ENCODE measurements at regions not wholly inside any gene's neighbourhood (a gene's known extent, or its start where the extent isn't known, plus 50 kb on each side); places are given as distances from the start of the nearest gene placed in this dataset.
"Not testable (repeated sequence)": the region's sequence is repeated elsewhere in the genome, so short reads cannot be mapped to it uniquely, and the experiment has no call there.

DNA sequence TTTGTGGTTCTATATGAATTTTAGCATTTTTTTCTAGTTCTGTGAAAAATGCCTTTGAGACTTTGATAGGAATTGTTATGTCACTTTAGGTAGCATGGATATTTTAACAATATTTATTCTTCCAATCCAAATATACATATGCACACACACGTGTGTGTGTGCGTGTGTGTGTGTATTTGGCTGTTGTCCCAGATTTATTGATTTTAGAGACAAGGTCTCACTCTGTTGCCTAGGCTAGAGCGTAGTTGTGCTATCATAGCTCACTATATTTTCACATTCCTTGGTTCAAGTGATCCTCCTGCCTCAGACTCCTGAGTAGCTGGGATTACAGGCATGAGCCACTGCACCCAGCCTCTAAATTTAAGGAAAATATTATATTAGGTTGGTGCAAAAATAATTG is 162.5 kb upstream of the TRIM24 start:
- CTCF ChIA-PET = no interaction called here
- no peak for DNase-seq
- no peaks in the 10 kb centered on the region for H3K9me3 Mint-ChIP-seq
- H3K27me3 Mint-ChIP-seq = peaks cover 6% of the 10 kb centered on the region
- no peaks in the 10 kb centered on the region for H3K36me3 Mint-ChIP-seq
- H3K4me1 Mint-ChIP-seq = no peaks in the 10 kb centered on the region
- no peak overlapping the region for H3K4me3 Mint-ChIP-seq
- no peak overlapping the region for H3K27ac Mint-ChIP-seq

DNA sequence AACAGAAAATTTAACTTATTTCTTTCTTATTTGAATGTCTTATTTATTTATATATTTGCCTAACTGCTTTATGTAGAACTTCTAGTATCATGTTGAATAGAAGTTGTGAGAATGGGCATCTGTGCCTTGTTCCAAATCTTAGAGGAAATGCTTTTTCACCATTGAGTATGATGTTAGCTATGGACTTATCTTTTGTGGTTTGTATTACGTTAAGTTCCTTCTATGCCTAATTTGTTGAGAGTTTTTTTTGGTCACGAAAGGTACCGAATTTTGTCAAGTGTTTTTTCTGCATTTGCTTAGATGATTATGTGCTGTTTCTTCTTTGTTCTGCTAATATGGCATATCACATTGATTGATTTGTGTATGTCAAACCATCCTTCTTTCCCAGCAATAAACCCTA is 161.0 kb upstream of the TRIM24 start:
- CTCF ChIA-PET = no interaction called here
- Mint-ChIP-seq H3K36me3 (no peaks in the 10 kb centered on the region), H3K27ac (no peak overlapping the region), H3K4me3 (no peak overlapping the region), H3K4me1 (no peaks in the 10 kb centered on the region), H3K27me3 (peaks cover 6% of the 10 kb centered on the region), H3K9me3 (no peaks in the 10 kb centered on the region)
- DNase-seq = no peak

DNA sequence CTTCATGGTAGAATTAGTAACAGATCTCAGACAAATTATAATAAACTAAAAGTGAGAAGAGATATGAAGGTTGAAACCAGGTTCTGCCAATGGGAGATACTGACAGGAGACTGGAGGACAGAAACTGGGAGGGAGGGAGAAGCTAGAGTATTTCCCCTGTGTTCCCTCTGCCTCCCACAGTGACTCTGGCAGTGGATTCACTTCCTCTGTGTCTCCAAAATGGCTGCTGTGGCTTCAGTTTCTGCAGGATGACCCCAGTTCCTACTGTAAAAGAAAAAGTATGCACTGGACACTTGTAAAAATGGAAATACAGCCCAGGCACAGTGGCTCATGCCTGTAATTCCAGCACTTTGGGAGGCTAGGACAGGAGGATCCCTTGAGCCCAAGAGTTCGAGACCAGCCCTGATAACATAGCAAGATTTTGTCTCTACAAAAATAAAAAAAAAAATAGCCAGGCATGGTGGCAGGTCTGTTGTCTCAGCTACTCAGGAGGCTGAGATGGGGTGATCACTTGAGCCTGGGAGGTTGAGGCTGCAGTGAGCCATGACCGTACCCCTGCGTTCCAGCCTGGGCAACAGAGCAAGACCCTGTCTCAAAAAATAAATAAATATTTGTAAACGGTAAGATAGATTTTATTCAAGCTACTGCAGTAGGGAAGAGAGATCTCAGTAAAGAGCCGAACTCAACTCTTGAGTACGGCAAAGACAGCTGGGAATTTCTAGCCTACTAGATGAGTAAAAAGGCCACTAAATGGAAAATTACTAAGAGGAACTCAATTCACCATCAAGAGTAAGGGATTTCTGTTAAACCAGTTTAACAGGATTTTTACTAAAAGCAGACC is 156.6 kb upstream of the TRIM24 start:
- Mint-ChIP-seq H3K4me1 (no peaks in the 10 kb centered on the region), H3K9me3 (no peaks in the 10 kb centered on the region), H3K27ac (no peak overlapping the region), H3K36me3 (no peaks in the 10 kb centered on the region), H3K4me3 (no peak overlapping the region), H3K27me3 (peaks cover 6% of the 10 kb centered on the region)
- no peak for DNase-seq
- CTCF ChIA-PET = no interaction called here

DNA sequence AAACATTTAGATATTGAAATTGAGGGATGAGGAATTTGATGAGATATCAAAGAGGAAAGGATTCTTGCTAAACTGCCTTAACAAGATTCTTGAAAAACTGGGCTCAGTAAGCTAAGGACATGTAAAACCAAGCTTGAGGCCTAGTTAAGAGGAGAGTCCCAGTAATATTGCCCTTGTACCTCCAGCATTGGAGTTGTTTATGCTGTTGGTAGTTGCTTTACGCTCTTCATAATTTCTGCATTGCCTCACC is 156.1 kb upstream of the TRIM24 start:
- H3K27me3 Mint-ChIP-seq = peaks cover 6% of the 10 kb centered on the region
- no peak overlapping the region for H3K4me3 Mint-ChIP-seq
- H3K36me3 Mint-ChIP-seq = no peaks in the 10 kb centered on the region
- H3K27ac Mint-ChIP-seq = no peak overlapping the region
- no peak for DNase-seq
- H3K4me1 Mint-ChIP-seq = no peaks in the 10 kb centered on the region
- no peaks in the 10 kb centered on the region for H3K9me3 Mint-ChIP-seq
- CTCF ChIA-PET = no interaction called here

DNA sequence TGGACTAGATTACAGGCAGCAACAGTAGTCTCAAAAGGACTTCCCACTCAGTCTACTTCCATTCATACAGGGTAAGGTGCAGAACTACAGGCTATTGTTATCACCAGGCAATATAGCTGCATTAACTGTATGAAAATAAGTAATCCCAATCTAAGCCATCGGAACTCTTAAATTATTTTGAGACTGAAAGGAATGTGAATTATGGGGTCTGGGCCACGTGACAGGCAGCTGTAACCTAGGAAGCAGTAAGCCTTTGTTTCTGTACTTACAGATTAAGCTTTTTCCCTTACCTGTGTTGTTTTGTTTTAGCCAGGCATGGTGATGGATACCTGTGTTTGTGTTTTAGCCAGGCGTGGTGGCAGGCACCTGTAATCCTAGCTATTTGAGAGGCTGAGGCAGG is 152.4 kb upstream of the TRIM24 start:
- no peaks in the 10 kb centered on the region for H3K9me3 Mint-ChIP-seq
- no peaks in the 10 kb centered on the region for H3K4me1 Mint-ChIP-seq
- CTCF ChIA-PET = no interaction called here
- H3K4me3 Mint-ChIP-seq = no peak overlapping the region
- H3K36me3 Mint-ChIP-seq = no peaks in the 10 kb centered on the region
- no peaks in the 10 kb centered on the region for H3K27me3 Mint-ChIP-seq
- no peak overlapping the region for H3K27ac Mint-ChIP-seq
- DNase-seq = no peak

DNA sequence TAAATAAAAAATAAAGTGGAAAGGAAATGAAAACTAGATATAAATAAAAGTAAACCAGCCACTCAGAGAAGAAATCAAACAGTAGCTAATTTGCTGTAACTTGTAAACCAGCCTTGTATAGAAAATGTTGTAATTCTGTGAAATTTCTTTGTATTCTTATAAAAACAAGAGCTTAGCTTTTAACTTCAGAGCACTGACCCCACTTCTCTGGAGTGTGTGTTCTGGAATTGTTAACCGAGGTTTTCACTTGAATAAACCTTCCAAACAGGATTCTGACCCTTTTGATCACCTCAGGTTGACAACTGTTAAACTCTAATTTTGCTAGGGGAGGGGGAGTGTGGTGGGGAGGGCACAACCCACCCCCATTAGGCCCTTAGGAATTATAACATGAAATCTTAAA is 151.9 kb upstream of the TRIM24 start:
- no peak overlapping the region for H3K4me3 Mint-ChIP-seq
- no peaks in the 10 kb centered on the region for H3K27me3 Mint-ChIP-seq
- no peaks in the 10 kb centered on the region for H3K36me3 Mint-ChIP-seq
- no peak for DNase-seq
- no peaks in the 10 kb centered on the region for H3K9me3 Mint-ChIP-seq
- CTCF ChIA-PET = no interaction called here
- H3K27ac Mint-ChIP-seq = no peak overlapping the region
- no peaks in the 10 kb centered on the region for H3K4me1 Mint-ChIP-seq

DNA sequence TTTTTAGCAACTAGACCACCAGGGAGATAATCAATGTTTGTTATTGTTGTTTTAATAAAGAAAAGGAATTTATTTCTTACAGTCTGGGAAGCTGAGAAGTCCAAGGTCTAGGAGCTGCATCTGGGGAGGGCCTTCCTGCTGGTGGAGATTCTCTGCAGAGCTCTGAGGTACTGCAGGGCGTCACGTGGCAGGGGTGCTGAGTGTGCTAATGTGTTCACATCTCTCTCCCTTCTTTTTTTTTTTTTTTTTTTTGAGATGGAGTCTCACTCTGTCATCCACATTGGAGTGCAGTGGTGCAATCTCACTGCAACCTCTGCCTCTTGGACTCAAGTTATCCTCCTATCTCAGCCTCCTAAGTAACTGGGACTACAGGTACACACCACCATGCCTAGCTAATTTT is 150.9 kb upstream of the TRIM24 start:
- no peaks in the 10 kb centered on the region for H3K36me3 Mint-ChIP-seq
- CTCF ChIA-PET = no interaction called here
- no peak for DNase-seq
- no peaks in the 10 kb centered on the region for H3K4me1 Mint-ChIP-seq
- no peak overlapping the region for H3K27ac Mint-ChIP-seq
- no peaks in the 10 kb centered on the region for H3K27me3 Mint-ChIP-seq
- H3K4me3 Mint-ChIP-seq = no peak overlapping the region
- H3K9me3 Mint-ChIP-seq = no peaks in the 10 kb centered on the region

DNA sequence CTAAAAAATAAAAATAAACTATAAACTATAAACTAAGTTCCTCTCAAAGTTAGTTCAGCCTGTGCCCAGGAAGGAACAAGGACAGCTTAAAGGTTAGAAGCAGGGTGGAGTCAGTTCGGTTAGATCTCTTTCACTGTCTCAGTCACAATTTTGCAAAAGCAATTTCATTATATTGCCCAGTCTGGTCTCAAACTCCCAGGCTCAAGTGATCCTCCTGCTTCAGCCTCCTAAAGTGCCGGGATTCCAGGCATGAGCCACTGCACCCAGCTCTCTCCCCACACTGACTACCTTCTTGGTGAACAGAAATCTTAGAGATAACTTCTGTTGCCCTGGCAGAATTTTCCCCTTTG is 146.3 kb upstream of the TRIM24 start:
- no peaks in the 10 kb centered on the region for H3K36me3 Mint-ChIP-seq
- no peak overlapping the region for H3K4me3 Mint-ChIP-seq
- H3K27ac Mint-ChIP-seq = no peak overlapping the region
- DNase-seq = no peak
- H3K9me3 Mint-ChIP-seq = no peaks in the 10 kb centered on the region
- H3K27me3 Mint-ChIP-seq = no peaks in the 10 kb centered on the region
- CTCF ChIA-PET = no interaction called here
- no peaks in the 10 kb centered on the region for H3K4me1 Mint-ChIP-seq

DNA sequence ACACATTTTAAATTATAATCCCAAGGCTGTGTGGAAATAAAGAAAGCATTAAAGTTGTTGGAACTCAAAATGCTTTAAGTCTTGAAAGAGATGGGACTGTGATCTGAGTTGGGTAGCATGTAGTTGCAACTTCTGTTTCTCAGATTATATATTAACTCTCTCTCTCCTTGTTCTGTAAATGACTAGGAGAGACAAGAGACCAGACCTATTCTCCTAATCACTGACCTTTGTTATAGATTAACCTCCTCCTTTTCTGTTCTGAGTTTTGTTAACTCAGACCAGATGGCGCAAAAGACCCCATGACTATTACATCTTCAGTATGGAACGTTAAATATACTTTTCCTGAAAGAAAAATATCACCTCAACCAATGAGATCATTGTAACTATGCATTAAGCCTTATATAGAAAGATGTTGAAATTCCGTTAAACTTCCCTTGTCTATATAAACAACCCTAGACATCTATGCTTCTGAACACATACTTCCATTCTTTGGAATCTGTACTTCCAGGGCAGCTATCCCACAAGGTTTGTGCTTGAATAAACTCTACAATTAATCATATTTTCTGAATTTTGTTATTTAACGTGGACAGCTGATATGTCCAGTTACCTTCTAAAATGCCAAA is 143.5 kb upstream of the TRIM24 start:
- no peak for DNase-seq
- CTCF ChIA-PET = no interaction called here
- Mint-ChIP-seq H3K27ac (no peak overlapping the region), H3K27me3 (no peaks in the 10 kb centered on the region), H3K4me1 (no peaks in the 10 kb centered on the region), H3K36me3 (no peaks in the 10 kb centered on the region), H3K4me3 (no peak overlapping the region), H3K9me3 (no peaks in the 10 kb centered on the region)

DNA sequence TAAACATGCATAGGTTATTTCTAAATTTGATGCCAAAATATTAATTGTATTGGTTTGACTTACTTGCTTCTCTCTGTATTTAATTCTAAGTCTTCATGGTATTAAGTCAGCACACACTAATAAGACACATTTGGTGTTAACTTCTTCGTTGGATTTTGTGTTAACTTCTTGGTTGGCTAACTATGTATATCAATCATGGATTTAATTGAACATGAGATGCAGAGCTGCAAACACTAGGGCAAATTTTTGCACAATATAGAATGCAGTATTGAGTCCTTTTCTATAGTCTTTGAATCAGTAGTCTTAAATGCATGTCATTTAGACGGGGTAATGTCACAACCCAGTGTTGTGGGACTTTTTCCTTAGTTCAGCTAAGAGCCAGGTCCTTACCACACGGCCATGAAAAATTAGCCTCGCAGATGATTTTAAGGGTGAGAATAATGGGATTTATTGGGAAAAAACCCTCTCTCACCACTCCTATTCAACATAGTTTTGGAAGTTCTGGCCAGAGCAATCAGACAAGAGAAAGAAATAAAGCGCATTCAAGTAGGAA is 142.9 kb upstream of the TRIM24 start:
- Mint-ChIP-seq H3K4me1 (no peaks in the 10 kb centered on the region), H3K9me3 (no peaks in the 10 kb centered on the region), H3K27me3 (no peaks in the 10 kb centered on the region), H3K4me3 (no peak overlapping the region), H3K27ac (no peak overlapping the region), H3K36me3 (no peaks in the 10 kb centered on the region)
- DNase-seq = no peak
- CTCF ChIA-PET = no interaction called here

DNA sequence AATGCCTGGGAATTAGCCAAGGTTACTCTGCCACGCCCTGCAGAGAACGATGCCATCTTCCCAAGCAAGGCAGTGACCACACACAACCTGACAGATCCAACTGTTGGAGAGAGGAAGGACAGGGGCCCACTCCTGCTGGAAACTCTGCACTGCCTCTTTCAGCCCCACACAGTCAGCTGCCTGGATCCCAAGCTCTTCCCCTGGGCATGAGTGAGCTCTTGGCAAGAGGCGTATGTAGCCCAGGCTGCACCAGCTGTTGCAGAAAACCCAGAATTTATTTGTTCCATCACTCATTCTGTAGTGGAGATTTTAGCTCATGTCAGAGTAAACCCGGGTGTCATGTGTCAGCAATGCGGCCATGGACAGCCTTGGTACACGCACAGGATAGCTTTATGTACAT is 135.1 kb upstream of the TRIM24 start:
- no peaks in the 10 kb centered on the region for H3K27me3 Mint-ChIP-seq
- H3K4me1 Mint-ChIP-seq = no peaks in the 10 kb centered on the region
- peaks cover 9% of the 10 kb centered on the region for H3K9me3 Mint-ChIP-seq
- CTCF ChIA-PET = no interaction called here
- no peaks in the 10 kb centered on the region for H3K36me3 Mint-ChIP-seq
- DNase-seq = no peak
- H3K4me3 Mint-ChIP-seq = no peak overlapping the region
- no peak overlapping the region for H3K27ac Mint-ChIP-seq

DNA sequence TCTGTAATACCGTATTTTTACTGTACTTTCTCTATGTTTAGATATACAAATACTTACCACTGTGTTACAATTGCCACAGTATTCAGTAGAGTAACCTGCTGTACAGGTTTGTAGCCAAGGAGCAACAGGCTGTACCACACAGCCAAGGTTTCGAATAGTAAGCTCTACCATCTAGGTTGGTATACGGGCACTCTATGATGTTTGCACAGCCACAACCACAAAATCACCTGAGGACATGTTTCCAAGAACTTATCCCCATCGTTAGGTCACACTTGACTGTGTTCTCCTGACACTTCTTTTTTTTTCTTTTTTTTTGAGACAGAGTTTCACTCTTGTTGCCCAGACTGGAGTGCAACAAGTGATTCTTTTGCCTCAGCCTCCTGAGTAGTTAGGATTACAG is 134.6 kb upstream of the TRIM24 start:
- Mint-ChIP-seq H3K9me3 (peaks cover 9% of the 10 kb centered on the region), H3K4me3 (no peak overlapping the region)
- CTCF ChIA-PET = no interaction called here

DNA sequence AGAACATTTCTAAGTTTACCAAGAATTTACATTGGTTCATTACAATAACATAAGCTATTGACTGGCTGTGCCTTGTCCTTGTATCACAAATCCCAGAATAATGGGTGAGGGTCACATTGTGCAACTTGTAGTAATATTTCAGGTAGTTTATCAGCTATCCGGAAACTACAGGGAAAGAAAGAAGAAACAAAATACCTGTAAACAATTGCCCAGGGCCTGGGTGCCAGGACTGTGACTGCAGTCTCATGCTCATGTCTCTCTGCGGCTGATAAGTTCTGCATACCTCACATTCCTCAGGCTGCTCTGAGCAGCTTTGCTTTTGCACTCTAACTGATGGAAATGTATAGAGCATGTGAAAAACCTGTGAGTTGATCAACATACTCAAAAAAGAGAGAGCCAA is 131.8 kb upstream of the TRIM24 start:
- no peaks in the 10 kb centered on the region for H3K4me1 Mint-ChIP-seq

More for the DNA sequence above, 134.6 kb upstream of the TRIM24 start:
- Mint-ChIP-seq H3K4me1 (no peaks in the 10 kb centered on the region), H3K27ac (no peak overlapping the region), H3K36me3 (no peaks in the 10 kb centered on the region), H3K27me3 (no peaks in the 10 kb centered on the region)
- no peak for DNase-seq

DNA sequence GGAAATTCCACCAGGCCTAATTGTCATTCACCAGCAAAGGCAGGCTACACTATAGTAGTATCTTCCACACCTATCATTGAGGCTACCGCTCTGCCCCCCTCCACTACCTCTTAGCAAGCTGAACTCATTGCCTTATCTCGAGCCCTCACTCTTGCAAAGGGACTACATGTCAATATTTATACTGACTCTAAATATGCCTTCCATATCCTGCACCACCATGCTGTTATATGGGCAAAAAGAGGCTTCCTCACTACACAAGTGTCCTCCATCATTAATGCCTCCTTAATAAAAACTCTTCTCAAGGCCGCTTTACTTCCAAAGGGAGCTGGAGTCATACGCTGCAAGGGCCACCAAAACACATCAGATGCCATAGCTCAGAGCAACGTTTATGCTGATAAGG is 127.2 kb upstream of the TRIM24 start:
- not testable (repeated sequence) for H3K36me3 Mint-ChIP-seq, H3K9me3 Mint-ChIP-seq

More for the DNA sequence above, 131.8 kb upstream of the TRIM24 start:
- no peak overlapping the region for H3K4me3 Mint-ChIP-seq
- no peak overlapping the region for H3K27ac Mint-ChIP-seq
- H3K36me3 Mint-ChIP-seq = no peaks in the 10 kb centered on the region
- CTCF ChIA-PET = no interaction called here
- no peak for DNase-seq
- peaks cover 9% of the 10 kb centered on the region for H3K9me3 Mint-ChIP-seq
- H3K27me3 Mint-ChIP-seq = no peaks in the 10 kb centered on the region

DNA sequence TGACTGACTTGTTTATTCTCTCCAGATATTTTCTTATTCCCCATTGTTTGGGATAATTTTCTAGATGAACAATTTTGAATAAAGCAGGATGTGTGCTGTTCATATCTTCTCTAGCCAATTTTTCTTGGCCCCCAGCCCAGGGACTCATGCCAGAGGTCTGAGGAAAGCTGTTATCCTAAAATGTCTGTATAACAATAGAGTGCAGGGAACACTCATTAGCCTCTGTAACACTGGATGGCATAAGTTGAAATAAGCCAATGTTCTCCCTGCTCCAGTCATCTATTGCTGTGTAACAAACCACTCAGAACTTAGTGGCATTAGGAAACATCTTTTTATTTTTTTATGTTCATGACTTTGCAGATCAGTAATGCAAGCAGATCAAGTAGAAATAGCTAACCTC is 121.7 kb upstream of the TRIM24 start:
- H3K4me3 Mint-ChIP-seq = no peak overlapping the region
- peaks cover 17% of the 10 kb centered on the region for H3K9me3 Mint-ChIP-seq
- H3K27ac Mint-ChIP-seq = no peak overlapping the region
- no peaks in the 10 kb centered on the region for H3K4me1 Mint-ChIP-seq
- DNase-seq = no peak
- no peaks in the 10 kb centered on the region for H3K27me3 Mint-ChIP-seq
- CTCF ChIA-PET = no interaction called here
- no peaks in the 10 kb centered on the region for H3K36me3 Mint-ChIP-seq

More for the DNA sequence above, 127.2 kb upstream of the TRIM24 start:
- CTCF ChIA-PET, DNase-seq, H3K27me3 Mint-ChIP-seq, H3K4me3 Mint-ChIP-seq, H3K27ac Mint-ChIP-seq, H3K4me1 Mint-ChIP-seq: not testable (repeated sequence)
